Upper lobe of left lung (tissue), 4 donors: ENCODE measurements at regions not wholly inside any gene's neighbourhood (a gene's known extent, or its start where the extent isn't known, plus 50 kb on each side); places are given as distances from the start of the nearest gene placed in this dataset.

Source experiments
- CTCF ChIP-seq, 6 experiments: fragments of 450-650 bp in 4 of 6; fragments of 200-600 bp in 2 of 6; sonication (generic) in 2 of 6; IDR thresholded peaks; one replicate each; pipeline ENCODE4 v1.5.1; 2016 to 2019; ENCODE audit warnings: antibody characterized with exemption in 6 of 6
- EP300 ChIP-seq, 4 donors: sonication (generic); formaldehyde crosslinking; IDR thresholded peaks; one replicate each; pipeline ENCODE4 v1.5.1; 2017; ENCODE audit warnings: antibody characterized with exemption in 4 of 4, control low read depth in 2 of 4
- POLR2A ChIP-seq, 4 donors: fragments of 450-650 bp; IDR thresholded peaks; one replicate each; pipeline ENCODE4 v1.5.1; 2016 to 2017; ENCODE audit warnings: antibody characterized with exemption in 4 of 4, mild to moderate bottlenecking in 2 of 4

- no peak for TF ChIP-seq CTCF (IDR thresholded peaks at IDR 0.05)
- TF ChIP-seq EP300 (IDR thresholded peaks at IDR 0.05), result no peak
- no peak for TF ChIP-seq POLR2A (IDR thresholded peaks at IDR 0.05)
These were observed 522.9 kb downstream of the TMEM182 start for GRCh38 chr2:103284750-103285149.
